IMR-90 (cell line): ENCODE measurements at regions not wholly inside any gene's neighbourhood (a gene's known extent, or its start where the extent isn't known, plus 50 kb on each side); places are given as distances from the start of the nearest gene placed in this dataset.

Experiments
- ATAC-seq: fragments of 200-7000 bp; cut with Tn5 transposase; 2 replicates; pipeline ENCODE4 v1.9.1; 2020; ENCODE audit warnings: low read depth, mild to moderate bottlenecking, moderate library complexity
- BruUV-seq: library from RNA; stranded (reverse); fragments of 400-500 nt; replicated peaks from 2 replicates; lab custom pipeline; 2021; lab: Mats Ljungman, UMichigan
- CTCF ChIA-PET: fragments of 300-600 bp; formaldehyde crosslinking; extraction: SDS; loops from one replicate; lab custom pipeline; 2021; ENCODE audit warnings: antibody characterized with exemption; lab: Yijun Ruan, JAX
- POLR2A ChIA-PET: fragments of 300-600 bp; sonication (Branson Sonifier 250); formaldehyde crosslinking; loops from one replicate; lab custom pipeline; 2022; ENCODE audit warnings: antibody characterized with exemption; ENCODE audit not compliant: unreplicated experiment; lab: Charles Lee
- DNase-seq: peaks from one replicate; pipeline ENCODE4 v3.0.0; 2013
- H2AFZ ChIP-seq: replicated peaks from 2 replicates; pipeline ENCODE3; 2013; ENCODE audit warnings: low read length, mild to moderate bottlenecking; ENCODE audit not compliant: poor library complexity
- H2AK5ac ChIP-seq: 2 replicates; pipeline ENCODE4 v1.6.1; 2013; ENCODE audit warnings: low read depth, low read length, inconsistent platforms
- H2AK9ac ChIP-seq: replicated peaks from 2 replicates; pipeline ENCODE3; 2013; ENCODE audit warnings: mild to moderate bottlenecking, low read depth, low read length, moderate library complexity; ENCODE audit not compliant: poor library complexity
- H2BK120ac ChIP-seq: 2 replicates; pipeline ENCODE4 v1.6.1; 2013; ENCODE audit warnings: low read depth, low read length, inconsistent platforms
- H2BK15ac ChIP-seq: 3 replicates; pipeline ENCODE4 v1.6.1; 2013; ENCODE audit warnings: low read depth, low read length, inconsistent platforms
- H2BK20ac ChIP-seq: 2 replicates; pipeline ENCODE4 v1.6.1; 2013; ENCODE audit warnings: low read depth, mild to moderate bottlenecking, inconsistent platforms, low read length, moderate library complexity
- H2BK5ac ChIP-seq: 2 replicates; pipeline ENCODE4 v1.6.1; 2013; ENCODE audit warnings: mild to moderate bottlenecking, low read depth, low read length, inconsistent platforms; ENCODE audit not compliant: poor library complexity, severe bottlenecking
- H3K14ac ChIP-seq: replicated peaks from 2 replicates; pipeline ENCODE4 v1.6.1; 2013; ENCODE audit warnings: low read depth, low read length, inconsistent platforms
- H3K18ac ChIP-seq: 2 replicates; pipeline ENCODE4 v1.6.1; 2013; ENCODE audit warnings: low read depth, low read length, control low read depth
- H3K23ac ChIP-seq: 2 replicates; pipeline ENCODE4 v1.6.1; 2013; ENCODE audit warnings: low read depth, low read length, inconsistent platforms
- H3K27ac ChIP-seq: 2 replicates; pipeline ENCODE4 v1.5.1; 2013; ENCODE audit warnings: mild to moderate bottlenecking, control low read depth, low read length; ENCODE audit not compliant: insufficient read depth
- H3K27me3 ChIP-seq: 2 replicates; pipeline ENCODE4 v1.6.1; 2013; ENCODE audit warnings: low read length; ENCODE audit not compliant: control insufficient read depth, insufficient read depth
- H3K36me3 ChIP-seq: 2 replicates; pipeline ENCODE4 v1.6.1; 2013; ENCODE audit warnings: low read length, mixed read lengths; ENCODE audit not compliant: control insufficient read depth, insufficient read depth
- H3K4ac ChIP-seq: 2 replicates; pipeline ENCODE4 v1.6.1; 2013; ENCODE audit warnings: low read depth, low read length, inconsistent platforms
- H3K4me1 ChIP-seq: 2 replicates; pipeline ENCODE4 v1.6.1; 2013; ENCODE audit warnings: low read length, mixed read lengths; ENCODE audit not compliant: control insufficient read depth, insufficient read depth
- H3K4me2 ChIP-seq: 2 replicates; pipeline ENCODE4 v1.6.1; 2013; ENCODE audit warnings: low read depth, mild to moderate bottlenecking, control low read depth, low read length, moderate library complexity
- H3K4me3 ChIP-seq: 2 replicates; pipeline ENCODE4 v1.5.1; 2013; ENCODE audit warnings: low read depth, mild to moderate bottlenecking, control low read depth, low read length, moderate library complexity; ENCODE audit not compliant: insufficient read depth
- H3K56ac ChIP-seq: 2 replicates; pipeline ENCODE4 v1.6.1; 2013; ENCODE audit warnings: low read length, inconsistent platforms; ENCODE audit not compliant: insufficient read depth; ENCODE audit errors: extremely low read depth
- H3K79me1 ChIP-seq, 2 experiments: 2 replicates each; pipeline ENCODE4 v1.6.1; 2013; ENCODE audit warnings: low read length in 2 of 2, inconsistent platforms in 1 of 2, low read depth in 1 of 2
- H3K9ac ChIP-seq: 2 replicates; pipeline ENCODE4 v1.6.1; 2013; ENCODE audit warnings: low read depth, low read length, control low read depth
- H3K9me1 ChIP-seq: 2 replicates; pipeline ENCODE4 v1.6.1; 2013; ENCODE audit warnings: low read length, inconsistent platforms; ENCODE audit not compliant: insufficient read depth
- H3K9me3 ChIP-seq: 2 replicates; pipeline ENCODE4 v1.6.1; 2013; ENCODE audit warnings: low read length; ENCODE audit not compliant: control insufficient read depth, insufficient read depth
- H4K20me1 ChIP-seq: 2 replicates; pipeline ENCODE4 v1.6.1; 2013; ENCODE audit warnings: low read length, inconsistent platforms; ENCODE audit not compliant: insufficient read depth
- H4K5ac ChIP-seq: 2 replicates; pipeline ENCODE4 v1.6.1; 2013; ENCODE audit warnings: mild to moderate bottlenecking, low read depth, low read length, control low read depth
- H4K8ac ChIP-seq, 2 experiments: 2 replicates each; pipeline ENCODE4 v1.6.1; 2013; ENCODE audit warnings: low read depth in 2 of 2, low read length in 2 of 2, control low read depth in 1 of 2, inconsistent platforms in 1 of 2
- H4K91ac ChIP-seq: 2 replicates; pipeline ENCODE4 v1.6.1; 2013; ENCODE audit warnings: low read depth, low read length, inconsistent platforms; ENCODE audit not compliant: insufficient read depth
- FOS ChIP-seq: fragments of 150-350 bp; IDR thresholded peaks from 2 replicates; pipeline ENCODE4 v1.6.1; 2016; ENCODE audit warnings: low read depth, low read length
- MXI1 ChIP-seq: IDR thresholded peaks from 2 replicates; pipeline ENCODE4 v1.6.1; 2012; ENCODE audit warnings: low read depth, mild to moderate bottlenecking, low read length, moderate library complexity, borderline replicate concordance
- NFE2L2 ChIP-seq: fragments of 150-350 bp; IDR thresholded peaks from 2 replicates; pipeline ENCODE4 v1.6.1; 2016; ENCODE audit warnings: low read depth, mild to moderate bottlenecking, low read length
- RFX5 ChIP-seq: IDR thresholded peaks from 2 replicates; pipeline ENCODE4 v1.8.0; 2012; ENCODE audit warnings: low read depth, mild to moderate bottlenecking, low read length, moderate library complexity
- WGBS, 2 experiments: methylation state at CpG; one replicate each; pipeline versions ENCODE4 v1.1.5 to v1.1.7; 2013; ENCODE audit warnings: missing lambda C conversion rate in 2 of 2; ENCODE audit not compliant: insufficient read length in 1 of 2; ENCODE audit errors: extremely low coverage in 2 of 2; 5-methylcytosine and 5-hydroxymethylcytosine counted together
- dilution Hi-C: fragments of 300-500 bp; cut with HindIII; formaldehyde crosslinking; loops from one replicate; pipeline ENCODE4 v1.14.3; 2018; ENCODE audit warnings: low sequenced_read_pairs; ENCODE audit not compliant: unreplicated experiment
- in situ Hi-C: fragments of 300-500 bp; cut with MboI; formaldehyde crosslinking; loops from 3 replicates; pipeline ENCODE4 v1.14.3; 2019; ENCODE audit warnings: low sequenced_read_pairs, inconsistent platforms, mixed read lengths
- intact Hi-C: fragments of 100-400 bp; cut with micrococcal nuclease; formaldehyde crosslinking; loops from 2 replicates; pipeline ENCODE4 v1.10.0; 2022

- BruUV-seq, result no TSS peak
- Histone ChIP-seq H3K9ac (no peak overlapping the region), H4K20me1 (no peaks in the 10 kb centered on the region), H3K36me3 (no peaks in the 10 kb centered on the region), H3K18ac (no peak overlapping the region), H2BK120ac (no peak overlapping the region), H3K9me3 (no peaks in the 10 kb centered on the region), H2AK5ac (no peak overlapping the region), H3K56ac (no peak overlapping the region), H4K5ac (no peak overlapping the region), H3K9me1 (peaks cover 10% of the 10 kb centered on the region), H2BK15ac (no peak overlapping the region), H3K4me3 (no peak overlapping the region), H4K91ac (no peak overlapping the region), H3K14ac (no peak overlapping the region), H2AFZ (no peak overlapping the region), H3K27ac (no peak overlapping the region), H2BK5ac (no peak overlapping the region), H3K4me2 (no peak overlapping the region), H3K4ac (no peak overlapping the region), H2AK9ac (no peak overlapping the region), H3K23ac (no peak overlapping the region), H3K27me3 (no peaks in the 10 kb centered on the region), H3K4me1 (peaks cover 8% of the 10 kb centered on the region), H3K79me1 (no peaks in the 10 kb centered on the region), H4K8ac (no peak overlapping the region), H2BK20ac (no peak overlapping the region)
- CTCF ChIA-PET, result no interaction called here
- WGBS, 2 experiments, result no CpG with 5 or more reads among the region's 2 CpGs
- in situ Hi-C loops (no loop called here), dilution Hi-C loops (no loop called here), intact Hi-C loops (no loop called here)
- no peak for ATAC-seq
- DNase-seq, result no peak
- POLR2A ChIA-PET, result no interaction called here
- TF ChIP-seq MXI1 (no peak), NFE2L2 (no peak), RFX5 (no peak), FOS (no peak)
Observed at GRCh38 chr12:94094700-94095099, 53.7 kb upstream of the PLXNC1 start.
